ENCODE measurements at regions not wholly inside any gene's neighbourhood (a gene's known extent, or its start where the extent isn't known, plus 50 kb on each side); places are given as distances from the start of the nearest gene placed in this dataset.

DNA sequence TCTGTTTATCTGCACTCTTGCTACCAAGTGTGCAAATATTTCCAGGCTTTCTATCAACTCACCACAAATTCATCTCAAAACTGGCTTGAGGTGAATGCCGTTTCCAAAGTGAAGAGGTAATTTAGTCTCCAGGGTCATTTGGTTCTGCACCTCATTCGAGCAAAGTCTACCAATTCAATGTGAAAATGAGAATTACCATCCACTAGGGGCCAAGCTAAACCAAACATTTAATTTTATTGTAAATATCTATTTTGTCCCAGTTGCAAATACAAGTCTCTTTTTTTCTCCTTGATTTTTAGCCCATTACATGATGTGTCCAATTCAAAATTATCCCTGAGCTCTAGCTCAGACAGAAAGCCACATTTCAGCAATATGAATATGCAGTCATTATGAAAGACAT lies 152.3 kb upstream of the PTBP2 start:
- no peak for DNase-seq
- no peaks in the 10 kb centered on the region for H3K4me1 Mint-ChIP-seq (ENCODE audit: low read depth)
- ChIA-PET POLR2A (no interaction called here), CTCF (no interaction called here)
- H3K4me3 Mint-ChIP-seq, result no peak overlapping the region
- H3K27me3 Mint-ChIP-seq, result no peaks in the 10 kb centered on the region
- TF ChIP-seq, protein P1, sequence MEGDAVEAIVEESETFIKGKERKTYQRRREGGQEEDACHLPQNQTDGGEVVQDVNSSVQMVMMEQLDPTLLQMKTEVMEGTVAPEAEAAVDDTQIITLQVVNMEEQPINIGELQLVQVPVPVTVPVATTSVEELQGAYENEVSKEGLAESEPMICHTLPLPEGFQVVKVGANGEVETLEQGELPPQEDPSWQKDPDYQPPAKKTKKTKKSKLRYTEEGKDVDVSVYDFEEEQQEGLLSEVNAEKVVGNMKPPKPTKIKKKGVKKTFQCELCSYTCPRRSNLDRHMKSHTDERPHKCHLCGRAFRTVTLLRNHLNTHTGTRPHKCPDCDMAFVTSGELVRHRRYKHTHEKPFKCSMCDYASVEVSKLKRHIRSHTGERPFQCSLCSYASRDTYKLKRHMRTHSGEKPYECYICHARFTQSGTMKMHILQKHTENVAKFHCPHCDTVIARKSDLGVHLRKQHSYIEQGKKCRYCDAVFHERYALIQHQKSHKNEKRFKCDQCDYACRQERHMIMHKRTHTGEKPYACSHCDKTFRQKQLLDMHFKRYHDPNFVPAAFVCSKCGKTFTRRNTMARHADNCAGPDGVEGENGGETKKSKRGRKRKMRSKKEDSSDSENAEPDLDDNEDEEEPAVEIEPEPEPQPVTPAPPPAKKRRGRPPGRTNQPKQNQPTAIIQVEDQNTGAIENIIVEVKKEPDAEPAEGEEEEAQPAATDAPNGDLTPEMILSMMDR (IDR thresholded peaks at IDR 0.05), result no peak
- no peaks in the 10 kb centered on the region for H3K9me3 Mint-ChIP-seq
- ATAC-seq, result no peak
- H3K27ac Mint-ChIP-seq, result no peak overlapping the region
- no peaks in the 10 kb centered on the region for H3K36me3 Mint-ChIP-seq (ENCODE audit: low read depth)
- intact Hi-C loops (cut with micrococcal nuclease), result no loop called here

DNA sequence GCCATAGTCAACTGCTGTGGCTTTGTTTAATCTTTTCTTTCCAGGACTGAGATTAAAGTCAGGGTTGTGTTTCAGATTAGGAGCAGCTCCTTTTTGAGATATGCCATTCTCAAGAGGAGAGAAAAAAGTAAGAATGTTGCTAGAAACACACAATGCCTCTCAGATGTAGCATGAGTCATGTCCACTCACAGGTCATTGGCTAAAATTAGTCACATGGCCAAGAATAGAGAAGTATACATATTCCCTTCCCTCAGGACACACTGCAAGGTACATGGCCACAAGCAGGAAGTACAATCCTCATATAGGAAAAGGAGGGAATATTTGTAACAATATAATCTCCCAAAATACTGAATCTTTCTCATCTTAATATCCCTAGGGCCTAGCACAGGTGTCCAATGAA lies 141.9 kb upstream of the PTBP2 start:
- H3K4me1 Mint-ChIP-seq (ENCODE audit: low read depth), result no peaks in the 10 kb centered on the region
- no peak overlapping the region for H3K4me3 Mint-ChIP-seq
- H3K27ac Mint-ChIP-seq, result no peak overlapping the region
- H3K36me3 Mint-ChIP-seq (ENCODE audit: low read depth), result no peaks in the 10 kb centered on the region
- TF ChIP-seq, protein P1 (IDR thresholded peaks at IDR 0.05), result no peak
- peaks cover 4% of the 10 kb centered on the region for H3K27me3 Mint-ChIP-seq
- ATAC-seq, result no peak
- H3K9me3 Mint-ChIP-seq, result no peaks in the 10 kb centered on the region
- intact Hi-C loops (cut with micrococcal nuclease), result no loop called here
- CTCF ChIA-PET, result no interaction called here
- DNase-seq, result no peak
- POLR2A ChIA-PET, result no interaction called here

DNA sequence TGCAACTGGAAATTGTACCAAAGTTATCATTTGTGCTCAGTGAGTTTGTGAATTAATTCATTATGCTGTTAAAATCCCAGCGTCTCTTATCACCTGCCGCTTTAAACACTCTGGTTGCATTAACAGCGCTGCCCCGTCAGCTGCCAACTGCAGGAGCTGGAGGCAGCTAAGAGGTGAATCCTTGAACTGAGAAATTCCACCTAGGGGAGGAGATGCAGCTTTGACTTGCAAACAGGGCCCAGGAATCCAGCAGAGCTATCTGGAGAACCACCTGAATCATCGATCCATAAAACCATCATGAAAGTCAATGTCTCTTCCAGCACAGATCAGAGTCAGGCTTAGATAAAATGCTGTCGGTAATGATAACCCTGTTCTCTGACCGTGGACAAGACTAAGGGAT lies 140.7 kb upstream of the PTBP2 start:
- no peak overlapping the region for H3K27ac Mint-ChIP-seq
- peaks cover 2% of the 10 kb centered on the region for H3K27me3 Mint-ChIP-seq
- ATAC-seq (no peak), DNase-seq (no peak)
- ChIA-PET CTCF (no interaction called here), POLR2A (no interaction called here)
- H3K4me1 Mint-ChIP-seq (ENCODE audit: low read depth), result no peaks in the 10 kb centered on the region
- TF ChIP-seq, protein P1 (IDR thresholded peaks at IDR 0.05), result no peak
- H3K4me3 Mint-ChIP-seq, result no peak overlapping the region
- H3K36me3 Mint-ChIP-seq (ENCODE audit: low read depth), result no peaks in the 10 kb centered on the region
- intact Hi-C loops (cut with micrococcal nuclease), result no loop called here
- no peaks in the 10 kb centered on the region for H3K9me3 Mint-ChIP-seq

DNA sequence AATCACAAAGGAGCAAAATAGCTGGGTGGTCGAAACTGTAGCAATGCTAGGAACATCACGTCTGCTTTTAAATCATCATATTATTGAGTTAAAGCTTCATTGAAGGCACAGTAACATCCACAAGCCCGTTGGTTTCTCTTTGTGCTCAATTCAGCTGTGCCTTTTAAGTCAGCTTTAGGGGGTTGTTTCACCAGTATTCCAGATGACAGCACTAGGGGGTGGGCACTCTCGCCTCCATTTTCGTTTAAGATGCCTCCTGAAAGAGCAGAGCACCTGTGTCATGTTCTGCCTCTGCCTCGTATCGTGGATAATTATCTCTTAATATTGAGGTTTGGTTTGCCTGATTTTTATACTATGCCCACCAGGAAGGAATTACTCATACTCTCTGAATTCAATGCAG lies 139.8 kb upstream of the PTBP2 start:
- intact Hi-C loops (cut with micrococcal nuclease), result no loop called here
- H3K4me1 Mint-ChIP-seq (ENCODE audit: low read depth), result no peaks in the 10 kb centered on the region
- no peak overlapping the region for H3K27ac Mint-ChIP-seq
- peaks cover 2% of the 10 kb centered on the region for H3K27me3 Mint-ChIP-seq
- H3K36me3 Mint-ChIP-seq (ENCODE audit: low read depth), result no peaks in the 10 kb centered on the region
- TF ChIP-seq, protein P1 (IDR thresholded peaks at IDR 0.05), result no peak
- no peak overlapping the region for H3K4me3 Mint-ChIP-seq
- DNase-seq, result no peak
- ChIA-PET POLR2A (no interaction called here), CTCF (no interaction called here)
- no peaks in the 10 kb centered on the region for H3K9me3 Mint-ChIP-seq
- no peak for ATAC-seq

DNA sequence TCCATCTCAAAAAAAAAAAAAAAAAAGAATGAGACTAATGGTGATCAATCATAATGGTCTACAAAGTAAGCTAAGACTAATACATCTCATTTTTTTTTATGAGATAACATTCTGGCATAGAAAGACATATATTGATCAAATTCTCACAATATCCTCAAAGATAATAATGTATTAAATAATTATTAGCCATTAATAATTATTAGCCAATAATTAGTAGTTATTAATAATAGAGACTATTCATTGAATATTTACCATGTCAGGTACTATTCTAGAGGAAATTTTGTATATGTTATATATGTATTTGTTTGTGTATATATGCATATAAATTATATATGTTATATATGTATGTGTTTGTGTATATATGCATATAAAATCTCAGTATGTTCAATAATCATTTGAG lies 137.7 kb upstream of the PTBP2 start:
- H3K36me3 Mint-ChIP-seq (ENCODE audit: low read depth), result no peaks in the 10 kb centered on the region
- no peaks in the 10 kb centered on the region for H3K4me1 Mint-ChIP-seq (ENCODE audit: low read depth)
- H3K9me3 Mint-ChIP-seq, result no peaks in the 10 kb centered on the region
- intact Hi-C loops (cut with micrococcal nuclease), result no loop called here
- DNase-seq (no peak), ATAC-seq (no peak)
- ChIA-PET POLR2A (no interaction called here), CTCF (no interaction called here)
- H3K27ac Mint-ChIP-seq, result no peak overlapping the region
- H3K27me3 Mint-ChIP-seq, result peaks cover 2% of the 10 kb centered on the region
- TF ChIP-seq, protein P1 (IDR thresholded peaks at IDR 0.05), result no peak
- H3K4me3 Mint-ChIP-seq, result no peak overlapping the region

Data from activated CD8-positive, alpha-beta T cell treated with anti-CD3 and anti-CD28 coated beads for 36 hours (primary cell).